GM12872 (cell line): ENCODE measurements at regions not wholly inside any gene's neighbourhood (a gene's known extent, or its start where the extent isn't known, plus 50 kb on each side); places are given as distances from the start of the nearest gene placed in this dataset.
A peak's percentile ranks its signal among the peaks of the same experiment; 100 is the strongest.

Experiments used
- TF ChIP-seq, protein P1 (sequence below): IDR thresholded peaks from 3 replicates; pipeline ENCODE4 v1.5.1; 2011; ENCODE audit warnings: low read depth, mild to moderate bottlenecking, low read length, moderate library complexity; ENCODE audit not compliant: insufficient read depth

DNA sequence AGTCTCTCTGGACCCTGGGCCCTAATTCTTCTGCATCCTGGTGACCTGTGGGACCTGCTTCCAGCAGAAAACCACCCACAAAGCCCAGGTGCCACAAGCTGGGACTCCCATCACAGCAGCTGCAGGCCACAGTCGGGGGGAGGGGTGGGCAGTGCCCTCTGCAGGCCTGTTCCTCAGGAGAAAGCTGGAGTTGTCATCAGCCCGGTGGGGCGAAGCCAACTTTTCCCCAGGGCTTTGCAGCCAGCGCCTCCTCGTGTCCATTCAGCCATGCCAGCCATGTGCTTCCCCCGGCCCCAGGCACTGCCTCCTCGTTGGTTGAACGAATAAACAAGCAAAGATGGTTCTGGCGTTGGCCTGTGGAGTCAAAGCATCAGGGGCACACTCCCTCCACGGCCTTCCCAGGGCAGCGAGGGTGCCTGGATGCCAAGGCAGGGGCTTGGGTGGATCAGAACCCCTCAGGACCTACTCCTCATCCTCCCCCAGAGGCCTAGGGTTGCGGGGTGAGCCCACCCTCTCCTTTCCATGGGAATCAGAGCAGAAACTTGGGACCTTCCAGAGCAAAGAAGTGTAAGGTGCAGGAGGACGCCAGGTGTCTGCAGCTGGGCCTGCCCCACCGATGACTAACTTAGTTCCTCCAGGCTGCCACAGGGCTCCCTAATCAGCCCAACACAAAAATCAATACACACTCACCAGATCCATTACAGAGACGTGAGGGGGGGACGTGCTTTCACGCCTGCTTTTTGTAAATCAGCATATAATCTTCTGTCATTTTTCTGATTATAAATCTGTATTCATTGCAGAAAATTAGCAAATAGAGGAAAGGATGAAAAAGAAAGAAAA, 75.7 kb upstream of the RAB6C start:
- TF ChIP-seq, protein P1, sequence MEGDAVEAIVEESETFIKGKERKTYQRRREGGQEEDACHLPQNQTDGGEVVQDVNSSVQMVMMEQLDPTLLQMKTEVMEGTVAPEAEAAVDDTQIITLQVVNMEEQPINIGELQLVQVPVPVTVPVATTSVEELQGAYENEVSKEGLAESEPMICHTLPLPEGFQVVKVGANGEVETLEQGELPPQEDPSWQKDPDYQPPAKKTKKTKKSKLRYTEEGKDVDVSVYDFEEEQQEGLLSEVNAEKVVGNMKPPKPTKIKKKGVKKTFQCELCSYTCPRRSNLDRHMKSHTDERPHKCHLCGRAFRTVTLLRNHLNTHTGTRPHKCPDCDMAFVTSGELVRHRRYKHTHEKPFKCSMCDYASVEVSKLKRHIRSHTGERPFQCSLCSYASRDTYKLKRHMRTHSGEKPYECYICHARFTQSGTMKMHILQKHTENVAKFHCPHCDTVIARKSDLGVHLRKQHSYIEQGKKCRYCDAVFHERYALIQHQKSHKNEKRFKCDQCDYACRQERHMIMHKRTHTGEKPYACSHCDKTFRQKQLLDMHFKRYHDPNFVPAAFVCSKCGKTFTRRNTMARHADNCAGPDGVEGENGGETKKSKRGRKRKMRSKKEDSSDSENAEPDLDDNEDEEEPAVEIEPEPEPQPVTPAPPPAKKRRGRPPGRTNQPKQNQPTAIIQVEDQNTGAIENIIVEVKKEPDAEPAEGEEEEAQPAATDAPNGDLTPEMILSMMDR = peak; percentile 27; the same call in 2 of the 3 replicates

DNA sequence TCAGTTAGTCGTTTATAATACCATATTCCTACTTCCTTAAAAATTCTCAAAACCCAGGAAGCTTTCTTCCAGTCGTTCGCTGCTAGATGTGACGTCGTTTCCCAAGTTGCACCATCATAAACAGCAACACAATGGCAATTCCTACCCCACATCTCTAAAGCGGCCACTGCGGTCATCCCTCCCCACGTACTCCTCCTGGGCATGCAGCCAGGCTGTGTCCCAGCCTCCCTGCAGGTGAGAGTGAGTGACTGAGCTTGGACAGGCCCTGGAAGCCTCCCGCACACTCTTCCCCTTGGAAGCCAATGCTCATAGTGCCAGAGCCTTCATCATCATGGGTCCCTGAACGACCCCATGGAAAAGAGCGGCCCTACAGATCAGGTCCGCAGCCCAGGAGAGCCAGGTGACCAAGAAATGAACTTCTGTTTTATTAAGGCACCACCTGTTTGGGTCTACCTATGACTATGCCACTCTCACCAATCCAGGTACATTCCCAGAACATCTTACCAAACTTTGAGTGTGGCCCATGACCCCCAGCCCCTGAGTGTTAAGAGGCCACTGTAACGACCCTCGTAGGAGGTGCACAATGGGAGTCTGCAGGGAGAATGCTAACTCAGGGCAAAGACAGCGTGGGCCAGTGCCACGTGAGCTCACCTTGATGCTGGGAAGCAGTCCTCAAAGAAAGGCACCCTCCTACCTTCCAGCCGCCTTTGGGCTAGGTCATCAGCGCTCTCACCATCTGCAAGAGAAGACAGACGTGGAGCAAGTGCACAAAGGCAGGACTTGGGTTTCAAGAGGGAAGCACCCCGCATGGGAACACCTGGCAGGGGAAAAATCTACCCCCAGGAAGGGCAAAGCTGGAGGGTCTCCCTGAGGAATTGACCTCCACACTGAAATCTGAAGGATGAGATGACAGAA, 74.7 kb upstream of the RAB6C start:
- TF ChIP-seq, protein P1 = no peak

DNA sequence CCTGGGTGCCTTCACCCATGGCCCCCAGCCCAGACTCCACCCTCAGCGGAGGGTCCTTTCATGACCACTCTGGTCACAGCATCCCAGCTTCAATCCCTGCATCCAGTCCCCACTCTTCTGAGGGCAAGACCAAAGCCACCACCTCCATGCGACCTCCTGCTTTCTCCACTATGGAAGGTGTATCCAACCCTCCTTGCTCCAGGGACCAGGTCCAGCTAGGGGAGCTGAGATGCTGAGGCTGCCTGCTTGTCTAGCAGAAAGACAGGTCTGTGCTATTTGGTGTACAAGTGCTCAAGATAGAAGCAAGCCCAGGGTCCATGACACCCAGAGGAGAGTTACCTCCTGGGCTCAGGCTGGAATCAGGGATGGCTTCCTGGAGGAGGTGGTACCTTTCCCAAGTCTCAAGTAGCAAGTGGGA, 73.8 kb upstream of the RAB6C start:
- TF ChIP-seq, protein P1 = no peak

DNA sequence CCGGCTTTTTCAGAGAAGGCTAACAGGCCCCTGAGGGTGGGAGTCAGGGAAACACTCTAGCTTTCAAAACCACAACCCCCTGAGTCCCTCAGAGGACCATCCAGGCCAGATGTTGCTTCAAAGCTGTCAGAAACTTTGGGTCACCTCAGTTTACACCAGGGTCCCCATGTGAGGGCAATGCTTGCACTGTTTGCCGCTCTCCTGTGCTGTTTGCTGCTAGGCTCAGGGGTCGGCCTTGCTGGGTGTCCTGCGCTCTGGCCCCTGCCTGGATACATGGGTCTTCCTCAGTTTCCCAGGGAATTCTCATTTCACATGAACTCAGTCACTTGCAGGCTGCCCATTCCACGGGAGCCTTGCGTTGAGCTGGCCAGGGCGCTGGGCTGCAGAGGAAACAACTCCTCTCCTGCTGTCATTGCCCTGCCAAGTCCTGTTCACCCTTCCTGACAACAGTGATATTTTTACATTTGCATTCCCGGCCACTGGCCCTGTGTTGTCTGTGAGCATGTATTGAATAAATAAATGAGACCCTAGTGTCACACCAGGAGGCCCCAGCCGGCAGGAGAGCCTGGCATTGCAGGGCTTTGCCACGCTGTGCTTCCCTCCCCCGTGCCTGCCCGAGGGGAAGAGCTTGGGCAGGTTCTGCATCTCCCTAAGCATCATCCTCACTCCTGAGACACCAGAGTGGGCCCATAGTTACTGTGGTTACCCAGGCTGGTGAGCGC, 73.2 kb upstream of the RAB6C start:
- TF ChIP-seq, protein P1 = no peak

DNA sequence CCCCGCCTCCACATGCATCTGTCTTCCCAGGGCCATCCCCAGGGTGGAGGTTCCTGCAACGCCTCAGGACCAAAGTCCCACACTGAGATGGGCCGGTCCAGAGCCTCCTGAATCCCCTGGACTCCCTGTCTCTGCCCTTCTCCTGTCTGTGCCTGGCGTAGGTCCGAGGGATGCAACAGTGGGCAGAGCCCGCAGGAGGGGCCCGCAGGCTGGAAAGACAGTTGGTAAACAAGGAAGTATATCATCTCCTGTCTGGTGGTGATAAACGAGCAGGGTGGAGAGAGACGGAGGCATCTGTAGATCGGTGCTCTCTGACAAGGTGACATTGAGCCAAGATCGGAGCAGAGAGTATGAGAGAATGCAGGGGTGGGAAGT, 72.6 kb upstream of the RAB6C start:
- TF ChIP-seq, protein P1 = no peak

DNA sequence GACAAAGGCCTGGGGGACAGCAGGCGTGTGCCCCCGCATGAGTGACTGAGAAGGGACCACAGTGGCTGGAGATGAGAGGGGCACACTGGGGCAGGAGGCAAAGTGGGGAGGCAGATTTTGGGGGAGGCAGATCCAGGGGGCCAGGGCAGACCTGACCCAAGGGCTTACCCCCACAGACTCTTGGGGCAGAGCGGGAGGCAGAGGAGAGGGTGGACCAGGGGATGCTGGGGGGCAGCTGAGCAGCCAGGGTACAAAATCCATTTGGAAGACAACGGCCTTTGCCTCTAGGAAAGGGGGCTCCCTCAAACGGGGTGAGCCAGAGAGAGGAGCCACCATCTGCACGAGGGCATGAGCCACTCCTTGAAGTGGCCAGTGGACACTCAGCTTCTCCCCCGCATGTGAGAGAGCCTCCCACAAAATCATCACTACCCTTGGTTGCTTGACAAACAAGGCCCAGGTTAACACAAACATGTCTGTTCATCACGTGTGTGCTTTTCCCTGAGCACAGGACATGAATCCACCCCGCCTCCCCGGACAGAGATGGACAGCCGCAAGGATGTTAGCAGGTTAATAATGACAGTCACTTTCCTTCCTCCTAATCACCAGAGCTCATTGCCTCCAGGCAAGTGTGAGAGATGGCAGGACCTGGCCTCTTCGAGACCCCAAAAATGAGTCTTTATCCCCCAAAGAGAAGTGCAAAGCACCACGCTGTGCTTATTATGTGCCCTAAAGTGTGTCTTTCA, 72.0 kb upstream of the RAB6C start:
- TF ChIP-seq, protein P1 = no peak
